GM23338 (cell line): ENCODE measurements at regions not wholly inside any gene's neighbourhood (a gene's known extent, or its start where the extent isn't known, plus 50 kb on each side); places are given as distances from the start of the nearest gene placed in this dataset.

Experiments used
- CREB1 ChIP-seq: fragments of 250-450 bp; sonication (Bioruptor Pico); IDR thresholded peaks from 2 replicates; pipeline ENCODE4 v1.5.0; 2020; ENCODE audit warnings: low read depth, mild to moderate bottlenecking, moderate library complexity
- CTCF ChIP-seq, 2 experiments: fragments of 200-600 bp in 1 of 2; sonication (generic) in 1 of 2; conservative IDR thresholded peaks; 2 replicates each; pipeline versions ENCODE4 v1.5.1 to v1.6.1; 2016 to 2017; ENCODE audit warnings: antibody characterized with exemption in 2 of 2, low read depth in 2 of 2, mild to moderate bottlenecking in 2 of 2, moderate library complexity in 1 of 2
- EZH2 ChIP-seq: fragments of 200-600 bp; sonication (generic); IDR thresholded peaks from one replicate; pipeline ENCODE4 v1.8.0; 2017; ENCODE audit warnings: antibody characterized with exemption, mild to moderate bottlenecking, low read depth; ENCODE audit not compliant: unreplicated experiment
- EZH2phosphoT487 ChIP-seq: fragments of 200-600 bp; sonication (generic); IDR thresholded peaks from one replicate; pipeline ENCODE4 v1.8.1; 2018; ENCODE audit warnings: antibody characterized with exemption; ENCODE audit not compliant: unreplicated experiment
- JUNB ChIP-seq: IDR thresholded peaks from one replicate; pipeline ENCODE4 v1.6.1; 2016; ENCODE audit warnings: antibody characterized with exemption; ENCODE audit not compliant: unreplicated experiment
- NANOG ChIP-seq: IDR thresholded peaks from 2 replicates; pipeline ENCODE4 v1.6.1; 2016; ENCODE audit warnings: antibody characterized with exemption, borderline replicate concordance
- POLR2AphosphoS5 ChIP-seq: IDR thresholded peaks from 2 replicates; pipeline ENCODE4 v1.6.1; 2016; ENCODE audit warnings: antibody characterized with exemption, low read depth
- REST ChIP-seq: IDR thresholded peaks from one replicate; pipeline ENCODE4 v1.6.1; 2018; ENCODE audit warnings: antibody characterized with exemption; ENCODE audit not compliant: unreplicated experiment
- STAT1 ChIP-seq: IDR thresholded peaks from one replicate; pipeline ENCODE4 v1.6.1; 2016; ENCODE audit warnings: antibody characterized with exemption; ENCODE audit not compliant: unreplicated experiment
- ZNF114 ChIP-seq: fragments of 250-450 bp; sonication (Bioruptor Pico); IDR thresholded peaks from 2 replicates; pipeline ENCODE4 v1.5.0; 2020; ENCODE audit warnings: mild to moderate bottlenecking, moderate library complexity
- ZNF331 ChIP-seq: fragments of 250-450 bp; sonication (Bioruptor Pico); IDR thresholded peaks from 2 replicates; pipeline ENCODE4 v1.5.0; 2020; ENCODE audit warnings: low read depth, mild to moderate bottlenecking, moderate library complexity
- TF ChIP-seq, protein P1 (sequence below): IDR thresholded peaks from 2 replicates; pipeline ENCODE4 v1.6.1; 2016; ENCODE audit warnings: antibody characterized with exemption

GRCh38 chr3:80158332-80158731 lies 390.5 kb upstream of the ROBO1 start:
- no peak for TF ChIP-seq POLR2AphosphoS5
- no peak for TF ChIP-seq CTCF (conservative IDR thresholded peaks at IDR 0.05; ENCODE audit: low read depth in 2 of 2)
- no peak for TF ChIP-seq EZH2phosphoT487
- TF ChIP-seq ZNF114 (CRISPR knock-in tag) = no peak
- TF ChIP-seq REST = no peak
- TF ChIP-seq JUNB = no peak
- no peak for TF ChIP-seq EZH2
- TF ChIP-seq, protein P1, sequence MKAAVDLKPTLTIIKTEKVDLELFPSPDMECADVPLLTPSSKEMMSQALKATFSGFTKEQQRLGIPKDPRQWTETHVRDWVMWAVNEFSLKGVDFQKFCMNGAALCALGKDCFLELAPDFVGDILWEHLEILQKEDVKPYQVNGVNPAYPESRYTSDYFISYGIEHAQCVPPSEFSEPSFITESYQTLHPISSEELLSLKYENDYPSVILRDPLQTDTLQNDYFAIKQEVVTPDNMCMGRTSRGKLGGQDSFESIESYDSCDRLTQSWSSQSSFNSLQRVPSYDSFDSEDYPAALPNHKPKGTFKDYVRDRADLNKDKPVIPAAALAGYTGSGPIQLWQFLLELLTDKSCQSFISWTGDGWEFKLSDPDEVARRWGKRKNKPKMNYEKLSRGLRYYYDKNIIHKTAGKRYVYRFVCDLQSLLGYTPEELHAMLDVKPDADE = no peak
- TF ChIP-seq CREB1 = no peak
- TF ChIP-seq NANOG = no peak
- no peak for TF ChIP-seq ZNF331 (CRISPR knock-in tag)
- TF ChIP-seq STAT1 = no peak
